ENCODE measurements at regions not wholly inside any gene's neighbourhood (a gene's known extent, or its start where the extent isn't known, plus 50 kb on each side); places are given as distances from the start of the nearest gene placed in this dataset.

GRCh38 chr4:42284030-42284429, 113.3 kb upstream of the SHISA3 start:
- TF ChIP-seq POLR2A (IDR thresholded peaks at IDR 0.05; ENCODE audit: low read depth, low read length) (no peak), EZH2 (IDR thresholded peaks at IDR 0.05; ENCODE audit: borderline replicate concordance, low read depth, low read length, severe bottlenecking) (no peak), CTCF (IDR thresholded peaks at IDR 0.05; ENCODE audit: extremely low read depth in 1 of 2, insufficient read depth in 1 of 2, low read depth in 1 of 2, low read length in 2 of 2) (no peak), FOS (IDR thresholded peaks at IDR 0.05; ENCODE audit: borderline replicate concordance, insufficient read depth, low read length) (no peak), POLR2AphosphoS5 (IDR thresholded peaks at IDR 0.05; ENCODE audit: insufficient read depth, low read depth, low read length) (no peak), MAX (IDR thresholded peaks at IDR 0.05; ENCODE audit: insufficient read depth, insufficient read length) (no peak), MYC (IDR thresholded peaks at IDR 0.05; ENCODE audit: low read depth, low read length) (no peak), JUN (IDR thresholded peaks at IDR 0.05; ENCODE audit: borderline replicate concordance, insufficient read depth, insufficient read length, low read depth) (no peak)

All from endothelial cell of umbilical vein (primary cell).